ENCODE measurements at regions not wholly inside any gene's neighbourhood (a gene's known extent, or its start where the extent isn't known, plus 50 kb on each side); places are given as distances from the start of the nearest gene placed in this dataset.

GRCh38 chr12:124410354-124411175 is 115.7 kb downstream of the RFLNA start:
- DNase-seq = no peak

- DNase-seq = no peak
Observed at GRCh38 chr12:124408822-124409517, 114.1 kb downstream of the RFLNA start.

GRCh38 chr12:124407074-124407473 is 112.2 kb downstream of the RFLNA start:
- DNase-seq = no peak

GRCh38 chr12:124406043-124406442 is 111.2 kb downstream of the RFLNA start:
- DNase-seq = no peak

GRCh38 chr12:124405592-124405991 is 110.7 kb downstream of the RFLNA start:
- DNase-seq = no peak

GRCh38 chr12:124405151-124405550 is 110.3 kb downstream of the RFLNA start:
- no peak for DNase-seq

- no peak for DNase-seq
Observed at GRCh38 chr12:124404162-124404784, 109.4 kb downstream of the RFLNA start.

GRCh38 chr12:124403273-124403672 is 108.4 kb downstream of the RFLNA start:
- no peak for DNase-seq

- no peak for DNase-seq
Observed at GRCh38 chr12:124402248-124403066, 107.6 kb downstream of the RFLNA start.

- DNase-seq = no peak
Observed at GRCh38 chr12:124401704-124402221, 106.9 kb downstream of the RFLNA start.

- DNase-seq = no peak
Observed at GRCh38 chr12:124400124-124400523, 105.2 kb downstream of the RFLNA start.

- DNase-seq = no peak
Observed at GRCh38 chr12:124399622-124400021, 104.7 kb downstream of the RFLNA start.

GRCh38 chr12:124398578-124399227 is 103.8 kb downstream of the RFLNA start:
- DNase-seq = no peak

GRCh38 chr12:124397807-124398577 is 103.1 kb downstream of the RFLNA start:
- DNase-seq = no peak

GRCh38 chr12:124397399-124397679 is 102.4 kb downstream of the RFLNA start:
- DNase-seq = no peak

- DNase-seq = no peak
Observed at GRCh38 chr12:124396544-124397398, 101.9 kb downstream of the RFLNA start.

- no peak for DNase-seq
Observed at GRCh38 chr12:124395986-124396385, 101.1 kb downstream of the RFLNA start.

- peak; percentile 73 for DNase-seq
Observed at GRCh38 chr12:124395284-124395752, 100.4 kb downstream of the RFLNA start.

- no peak for DNase-seq
Observed at GRCh38 chr12:124394462-124395128, 99.7 kb downstream of the RFLNA start.

- DNase-seq = no peak
Observed at GRCh38 chr12:124393831-124394230, 98.9 kb downstream of the RFLNA start.

All from NCI-H146 (cell line).